Vagina (tissue), 2 donors: ENCODE measurements at regions not wholly inside any gene's neighbourhood (a gene's known extent, or its start where the extent isn't known, plus 50 kb on each side); places are given as distances from the start of the nearest gene placed in this dataset.

Experiments
- POLR2AphosphoS5 ChIP-seq, 2 donors: sonication (generic); formaldehyde crosslinking; IDR thresholded peaks; one replicate each; pipeline ENCODE4 v1.9.0; 2017; ENCODE audit warnings: antibody characterized with exemption in 2 of 2, mild to moderate bottlenecking in 2 of 2, low read depth in 1 of 2; ENCODE audit not compliant: insufficient read depth in 1 of 2
- TF ChIP-seq, protein P1 (sequence below), 3 experiments: fragments of 450-650 bp in 2 of 3; fragments of 200-600 bp in 1 of 3; sonication (generic) in 1 of 3; IDR thresholded peaks; one replicate each; pipeline ENCODE4 v1.5.1; 2017 to 2019; ENCODE audit warnings: antibody characterized with exemption in 3 of 3, mild to moderate bottlenecking in 2 of 3, moderate library complexity in 2 of 3

DNA sequence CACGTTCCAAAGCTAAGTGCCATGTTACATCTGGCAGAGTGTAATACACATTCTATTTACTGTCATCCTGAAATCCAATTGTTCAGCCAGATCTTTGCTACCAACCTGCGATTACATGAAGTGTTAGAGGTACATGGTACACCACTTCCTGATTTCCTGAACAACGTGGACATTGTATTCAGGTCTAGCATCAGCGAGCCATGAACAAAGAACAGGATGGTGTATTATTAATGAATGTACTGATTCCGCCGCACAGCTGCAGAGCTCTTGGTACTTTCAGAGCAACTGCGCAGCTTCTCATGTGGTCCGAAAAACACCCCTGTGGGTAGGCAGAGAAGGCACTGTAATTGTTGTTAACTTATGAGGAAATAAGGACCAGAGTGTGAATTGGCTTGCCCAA, 511.4 kb downstream of the AJAP1 start:
- TF ChIP-seq, protein P1, sequence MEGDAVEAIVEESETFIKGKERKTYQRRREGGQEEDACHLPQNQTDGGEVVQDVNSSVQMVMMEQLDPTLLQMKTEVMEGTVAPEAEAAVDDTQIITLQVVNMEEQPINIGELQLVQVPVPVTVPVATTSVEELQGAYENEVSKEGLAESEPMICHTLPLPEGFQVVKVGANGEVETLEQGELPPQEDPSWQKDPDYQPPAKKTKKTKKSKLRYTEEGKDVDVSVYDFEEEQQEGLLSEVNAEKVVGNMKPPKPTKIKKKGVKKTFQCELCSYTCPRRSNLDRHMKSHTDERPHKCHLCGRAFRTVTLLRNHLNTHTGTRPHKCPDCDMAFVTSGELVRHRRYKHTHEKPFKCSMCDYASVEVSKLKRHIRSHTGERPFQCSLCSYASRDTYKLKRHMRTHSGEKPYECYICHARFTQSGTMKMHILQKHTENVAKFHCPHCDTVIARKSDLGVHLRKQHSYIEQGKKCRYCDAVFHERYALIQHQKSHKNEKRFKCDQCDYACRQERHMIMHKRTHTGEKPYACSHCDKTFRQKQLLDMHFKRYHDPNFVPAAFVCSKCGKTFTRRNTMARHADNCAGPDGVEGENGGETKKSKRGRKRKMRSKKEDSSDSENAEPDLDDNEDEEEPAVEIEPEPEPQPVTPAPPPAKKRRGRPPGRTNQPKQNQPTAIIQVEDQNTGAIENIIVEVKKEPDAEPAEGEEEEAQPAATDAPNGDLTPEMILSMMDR (IDR thresholded peaks at IDR 0.05), result no peak
- no peak for TF ChIP-seq POLR2AphosphoS5 (IDR thresholded peaks at IDR 0.05; ENCODE audit: insufficient read depth in 1 of 2, low read depth in 1 of 2)
